ENCODE measurements at regions not wholly inside any gene's neighbourhood (a gene's known extent, or its start where the extent isn't known, plus 50 kb on each side); places are given as distances from the start of the nearest gene placed in this dataset.
"Not testable (repeated sequence)": the region's sequence is repeated elsewhere in the genome, so short reads cannot be mapped to it uniquely, and the experiment has no call there.

DNA sequence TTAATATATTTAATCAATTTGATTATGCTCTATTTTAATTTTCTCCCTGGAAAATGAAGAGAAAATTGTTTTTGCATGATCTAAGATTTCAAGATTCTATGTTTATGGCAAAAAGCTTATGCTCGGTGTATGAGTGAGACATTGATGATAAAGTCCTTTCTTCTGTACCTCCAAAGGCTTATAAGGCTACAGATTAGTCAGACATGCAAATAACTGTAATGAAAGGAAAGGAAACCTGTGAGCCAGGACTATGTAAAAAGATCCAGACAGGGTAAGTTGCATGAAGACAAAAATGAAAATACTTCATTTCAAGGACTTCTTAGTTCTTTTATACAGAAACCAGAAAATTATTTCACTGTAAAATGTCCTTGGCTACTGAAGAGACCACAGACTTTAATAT, 52.2 kb upstream of the EDIL3 start:
- H3K4me3 ChIP-seq (ENCODE audit: low read depth, low read length) = no peak overlapping the region
- DNase-seq (ENCODE audit: low read depth) = peak; percentile 30
- TF ChIP-seq, protein P1, sequence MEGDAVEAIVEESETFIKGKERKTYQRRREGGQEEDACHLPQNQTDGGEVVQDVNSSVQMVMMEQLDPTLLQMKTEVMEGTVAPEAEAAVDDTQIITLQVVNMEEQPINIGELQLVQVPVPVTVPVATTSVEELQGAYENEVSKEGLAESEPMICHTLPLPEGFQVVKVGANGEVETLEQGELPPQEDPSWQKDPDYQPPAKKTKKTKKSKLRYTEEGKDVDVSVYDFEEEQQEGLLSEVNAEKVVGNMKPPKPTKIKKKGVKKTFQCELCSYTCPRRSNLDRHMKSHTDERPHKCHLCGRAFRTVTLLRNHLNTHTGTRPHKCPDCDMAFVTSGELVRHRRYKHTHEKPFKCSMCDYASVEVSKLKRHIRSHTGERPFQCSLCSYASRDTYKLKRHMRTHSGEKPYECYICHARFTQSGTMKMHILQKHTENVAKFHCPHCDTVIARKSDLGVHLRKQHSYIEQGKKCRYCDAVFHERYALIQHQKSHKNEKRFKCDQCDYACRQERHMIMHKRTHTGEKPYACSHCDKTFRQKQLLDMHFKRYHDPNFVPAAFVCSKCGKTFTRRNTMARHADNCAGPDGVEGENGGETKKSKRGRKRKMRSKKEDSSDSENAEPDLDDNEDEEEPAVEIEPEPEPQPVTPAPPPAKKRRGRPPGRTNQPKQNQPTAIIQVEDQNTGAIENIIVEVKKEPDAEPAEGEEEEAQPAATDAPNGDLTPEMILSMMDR (IDR thresholded peaks at IDR 0.05; ENCODE audit: insufficient read depth, low read length) = no peak

DNA sequence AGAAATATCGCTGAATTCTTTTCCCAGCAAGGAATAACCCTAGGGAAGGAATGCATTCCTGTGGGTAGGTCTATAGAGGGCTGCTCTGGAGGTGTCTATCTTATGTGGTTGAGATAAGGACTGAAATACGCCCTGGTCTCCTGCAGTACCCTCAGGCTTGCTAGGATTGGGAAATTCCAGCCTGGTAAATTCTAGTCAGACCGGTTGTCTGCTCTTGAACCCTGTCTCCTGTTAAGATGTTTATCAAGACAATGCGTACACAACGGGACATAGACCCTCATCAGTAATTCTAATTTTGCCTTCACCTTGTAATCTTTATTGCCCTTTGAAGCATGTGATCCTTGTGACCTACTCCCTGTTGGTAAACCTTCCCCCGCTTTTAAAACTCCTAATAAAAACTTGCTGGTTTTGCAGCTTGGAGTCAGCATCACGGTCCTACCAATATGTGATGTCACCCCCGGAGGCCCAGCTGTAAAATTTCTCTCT, 51.2 kb upstream of the EDIL3 start:
- not testable (repeated sequence) for H3K4me3 ChIP-seq (ENCODE audit: low read depth, low read length)
- DNase-seq (ENCODE audit: low read depth) = peak; percentile 66
